ENCODE measurements at regions not wholly inside any gene's neighbourhood (a gene's known extent, or its start where the extent isn't known, plus 50 kb on each side); places are given as distances from the start of the nearest gene placed in this dataset.

- H3K36me3 ChIP-seq (ENCODE audit: control insufficient read depth in 2 of 2, insufficient read depth in 2 of 2, low read length in 2 of 2): no peaks in the 10 kb centered on the region
- H3K4me1 ChIP-seq (ENCODE audit: control insufficient read depth in 2 of 2, insufficient read depth in 2 of 2, low read length in 2 of 2): no peaks in the 10 kb centered on the region
- H3K27ac ChIP-seq (ENCODE audit: low read depth in 2 of 2, low read length in 2 of 2): no peak overlapping the region
These were observed 83.9 kb upstream of the ITGB1 start for GRCh38 chr10:33041783-33042437.

GRCh38 chr10:33040436-33040835 is 82.4 kb upstream of the ITGB1 start:
- no peaks in the 10 kb centered on the region for H3K27me3 ChIP-seq (ENCODE audit: control insufficient read depth in 2 of 2, insufficient read depth in 2 of 2, low read length in 2 of 2)
- H3K4me3 ChIP-seq (ENCODE audit: low read length in 2 of 2): no peak overlapping the region
- no peaks in the 10 kb centered on the region for H3K4me1 ChIP-seq (ENCODE audit: control insufficient read depth in 2 of 2, insufficient read depth in 2 of 2, low read length in 2 of 2)

More at GRCh38 chr10:33041783-33042437, 83.9 kb upstream of the ITGB1 start:
- H3K27me3 ChIP-seq (ENCODE audit: control insufficient read depth in 2 of 2, insufficient read depth in 2 of 2, low read length in 2 of 2): no peaks in the 10 kb centered on the region
- no peak overlapping the region for H3K9ac ChIP-seq (ENCODE audit: low read depth in 1 of 2, low read length in 2 of 2)
- no peak overlapping the region for H3K4me3 ChIP-seq (ENCODE audit: low read length in 2 of 2)
- no peaks in the 10 kb centered on the region for H3K9me3 ChIP-seq (ENCODE audit: control insufficient read depth in 2 of 2, low read length in 2 of 2)

GRCh38 chr10:33039181-33039580 is 81.2 kb upstream of the ITGB1 start:
- no peak overlapping the region for H3K4me3 ChIP-seq (ENCODE audit: low read length in 2 of 2)
- no peaks in the 10 kb centered on the region for H3K27me3 ChIP-seq (ENCODE audit: control insufficient read depth in 2 of 2, insufficient read depth in 2 of 2, low read length in 2 of 2)
- no peaks in the 10 kb centered on the region for H3K9me3 ChIP-seq (ENCODE audit: control insufficient read depth in 2 of 2, low read length in 2 of 2)
- no peak overlapping the region for H3K9ac ChIP-seq (ENCODE audit: low read depth in 1 of 2, low read length in 2 of 2)
- no peaks in the 10 kb centered on the region for H3K36me3 ChIP-seq (ENCODE audit: control insufficient read depth in 2 of 2, insufficient read depth in 2 of 2, low read length in 2 of 2)
- no peak overlapping the region for H3K27ac ChIP-seq (ENCODE audit: low read depth in 2 of 2, low read length in 2 of 2)
- H3K4me1 ChIP-seq (ENCODE audit: control insufficient read depth in 2 of 2, insufficient read depth in 2 of 2, low read length in 2 of 2): no peaks in the 10 kb centered on the region

More at GRCh38 chr10:33040436-33040835, 82.4 kb upstream of the ITGB1 start:
- H3K36me3 ChIP-seq (ENCODE audit: control insufficient read depth in 2 of 2, insufficient read depth in 2 of 2, low read length in 2 of 2): no peaks in the 10 kb centered on the region
- H3K9me3 ChIP-seq (ENCODE audit: control insufficient read depth in 2 of 2, low read length in 2 of 2): no peaks in the 10 kb centered on the region
- H3K27ac ChIP-seq (ENCODE audit: low read depth in 2 of 2, low read length in 2 of 2): no peak overlapping the region
- no peak overlapping the region for H3K9ac ChIP-seq (ENCODE audit: low read depth in 1 of 2, low read length in 2 of 2)

- Histone ChIP-seq H3K4me3 (ENCODE audit: low read length in 2 of 2) (no peak overlapping the region), H3K4me1 (ENCODE audit: control insufficient read depth in 2 of 2, insufficient read depth in 2 of 2, low read length in 2 of 2) (no peaks in the 10 kb centered on the region), H3K27me3 (ENCODE audit: control insufficient read depth in 2 of 2, insufficient read depth in 2 of 2, low read length in 2 of 2) (no peaks in the 10 kb centered on the region), H3K9me3 (ENCODE audit: control insufficient read depth in 2 of 2, low read length in 2 of 2) (no peaks in the 10 kb centered on the region), H3K36me3 (ENCODE audit: control insufficient read depth in 2 of 2, insufficient read depth in 2 of 2, low read length in 2 of 2) (no peaks in the 10 kb centered on the region), H3K9ac (ENCODE audit: low read depth in 1 of 2, low read length in 2 of 2) (no peak overlapping the region), H3K27ac (ENCODE audit: low read depth in 2 of 2, low read length in 2 of 2) (no peak overlapping the region)
These were observed 80.6 kb upstream of the ITGB1 start for GRCh38 chr10:33038672-33039071.

- H3K4me3 ChIP-seq (ENCODE audit: low read length in 2 of 2): no peak overlapping the region
- H3K4me1 ChIP-seq (ENCODE audit: control insufficient read depth in 2 of 2, insufficient read depth in 2 of 2, low read length in 2 of 2): no peaks in the 10 kb centered on the region
- no peak overlapping the region for H3K9ac ChIP-seq (ENCODE audit: low read depth in 1 of 2, low read length in 2 of 2)
- H3K27me3 ChIP-seq (ENCODE audit: control insufficient read depth in 2 of 2, insufficient read depth in 2 of 2, low read length in 2 of 2): no peaks in the 10 kb centered on the region
- no peaks in the 10 kb centered on the region for H3K9me3 ChIP-seq (ENCODE audit: control insufficient read depth in 2 of 2, low read length in 2 of 2)
- H3K27ac ChIP-seq (ENCODE audit: low read depth in 2 of 2, low read length in 2 of 2): no peak overlapping the region
- no peaks in the 10 kb centered on the region for H3K36me3 ChIP-seq (ENCODE audit: control insufficient read depth in 2 of 2, insufficient read depth in 2 of 2, low read length in 2 of 2)
These were observed 79.7 kb upstream of the ITGB1 start for GRCh38 chr10:33037726-33038125.

GRCh38 chr10:33036670-33037069 is 78.6 kb upstream of the ITGB1 start:
- H3K9ac ChIP-seq (ENCODE audit: low read depth in 1 of 2, low read length in 2 of 2): no peak overlapping the region
- no peaks in the 10 kb centered on the region for H3K4me1 ChIP-seq (ENCODE audit: control insufficient read depth in 2 of 2, insufficient read depth in 2 of 2, low read length in 2 of 2)
- H3K9me3 ChIP-seq (ENCODE audit: control insufficient read depth in 2 of 2, low read length in 2 of 2): no peaks in the 10 kb centered on the region
- H3K36me3 ChIP-seq (ENCODE audit: control insufficient read depth in 2 of 2, insufficient read depth in 2 of 2, low read length in 2 of 2): no peaks in the 10 kb centered on the region
- H3K27ac ChIP-seq (ENCODE audit: low read depth in 2 of 2, low read length in 2 of 2): no peak overlapping the region
- H3K27me3 ChIP-seq (ENCODE audit: control insufficient read depth in 2 of 2, insufficient read depth in 2 of 2, low read length in 2 of 2): no peaks in the 10 kb centered on the region
- H3K4me3 ChIP-seq (ENCODE audit: low read length in 2 of 2): no peak overlapping the region

GRCh38 chr10:33035411-33035810 is 77.4 kb upstream of the ITGB1 start:
- no peak overlapping the region for H3K27ac ChIP-seq (ENCODE audit: low read depth in 2 of 2, low read length in 2 of 2)
- no peaks in the 10 kb centered on the region for H3K9me3 ChIP-seq (ENCODE audit: control insufficient read depth in 2 of 2, low read length in 2 of 2)
- H3K9ac ChIP-seq (ENCODE audit: low read depth in 1 of 2, low read length in 2 of 2): no peak overlapping the region
- no peaks in the 10 kb centered on the region for H3K36me3 ChIP-seq (ENCODE audit: control insufficient read depth in 2 of 2, insufficient read depth in 2 of 2, low read length in 2 of 2)
- no peaks in the 10 kb centered on the region for H3K4me1 ChIP-seq (ENCODE audit: control insufficient read depth in 2 of 2, insufficient read depth in 2 of 2, low read length in 2 of 2)
- H3K27me3 ChIP-seq (ENCODE audit: control insufficient read depth in 2 of 2, insufficient read depth in 2 of 2, low read length in 2 of 2): no peaks in the 10 kb centered on the region
- no peak overlapping the region for H3K4me3 ChIP-seq (ENCODE audit: low read length in 2 of 2)

GRCh38 chr10:33034931-33035330 is 76.9 kb upstream of the ITGB1 start:
- H3K4me1 ChIP-seq (ENCODE audit: control insufficient read depth in 2 of 2, insufficient read depth in 2 of 2, low read length in 2 of 2): no peaks in the 10 kb centered on the region
- no peaks in the 10 kb centered on the region for H3K36me3 ChIP-seq (ENCODE audit: control insufficient read depth in 2 of 2, insufficient read depth in 2 of 2, low read length in 2 of 2)
- H3K4me3 ChIP-seq (ENCODE audit: low read length in 2 of 2): no peak overlapping the region
- H3K27ac ChIP-seq (ENCODE audit: low read depth in 2 of 2, low read length in 2 of 2): no peak overlapping the region
- no peak overlapping the region for H3K9ac ChIP-seq (ENCODE audit: low read depth in 1 of 2, low read length in 2 of 2)
- no peaks in the 10 kb centered on the region for H3K27me3 ChIP-seq (ENCODE audit: control insufficient read depth in 2 of 2, insufficient read depth in 2 of 2, low read length in 2 of 2)
- no peaks in the 10 kb centered on the region for H3K9me3 ChIP-seq (ENCODE audit: control insufficient read depth in 2 of 2, low read length in 2 of 2)

GRCh38 chr10:33032654-33033151 is 74.7 kb upstream of the ITGB1 start:
- Histone ChIP-seq H3K9ac (ENCODE audit: low read depth in 1 of 2, low read length in 2 of 2) (no peak overlapping the region), H3K4me3 (ENCODE audit: low read length in 2 of 2) (no peak overlapping the region), H3K9me3 (ENCODE audit: control insufficient read depth in 2 of 2, low read length in 2 of 2) (no peaks in the 10 kb centered on the region), H3K4me1 (ENCODE audit: control insufficient read depth in 2 of 2, insufficient read depth in 2 of 2, low read length in 2 of 2) (no peaks in the 10 kb centered on the region), H3K27me3 (ENCODE audit: control insufficient read depth in 2 of 2, insufficient read depth in 2 of 2, low read length in 2 of 2) (no peaks in the 10 kb centered on the region), H3K27ac (ENCODE audit: low read depth in 2 of 2, low read length in 2 of 2) (no peak overlapping the region), H3K36me3 (ENCODE audit: control insufficient read depth in 2 of 2, insufficient read depth in 2 of 2, low read length in 2 of 2) (no peaks in the 10 kb centered on the region)

GRCh38 chr10:33031815-33032653 is 74.0 kb upstream of the ITGB1 start:
- Histone ChIP-seq H3K4me1 (ENCODE audit: control insufficient read depth in 2 of 2, insufficient read depth in 2 of 2, low read length in 2 of 2) (no peaks in the 10 kb centered on the region), H3K9ac (ENCODE audit: low read depth in 1 of 2, low read length in 2 of 2) (no peak overlapping the region), H3K36me3 (ENCODE audit: control insufficient read depth in 2 of 2, insufficient read depth in 2 of 2, low read length in 2 of 2) (no peaks in the 10 kb centered on the region), H3K27me3 (ENCODE audit: control insufficient read depth in 2 of 2, insufficient read depth in 2 of 2, low read length in 2 of 2) (no peaks in the 10 kb centered on the region), H3K27ac (ENCODE audit: low read depth in 2 of 2, low read length in 2 of 2) (no peak overlapping the region), H3K9me3 (ENCODE audit: control insufficient read depth in 2 of 2, low read length in 2 of 2) (no peaks in the 10 kb centered on the region), H3K4me3 (ENCODE audit: low read length in 2 of 2) (no peak overlapping the region)

All from mucosa of rectum (tissue), 2 donors.